Vagina (tissue), 2 donors: ENCODE measurements at regions not wholly inside any gene's neighbourhood (a gene's known extent, or its start where the extent isn't known, plus 50 kb on each side); places are given as distances from the start of the nearest gene placed in this dataset.

ENCODE experiments used
- CTCF ChIP-seq, 3 experiments: fragments of 450-650 bp in 2 of 3; fragments of 200-600 bp in 1 of 3; sonication (generic) in 1 of 3; IDR thresholded peaks; one replicate each; pipeline ENCODE4 v1.5.1; 2017 to 2019; ENCODE audit warnings: antibody characterized with exemption in 3 of 3, mild to moderate bottlenecking in 2 of 3, moderate library complexity in 2 of 3
- POLR2A ChIP-seq, 2 donors: fragments of 450-650 bp; IDR thresholded peaks; one replicate each; pipeline ENCODE4 v1.6.1; 2017; ENCODE audit warnings: antibody characterized with exemption in 2 of 2, mild to moderate bottlenecking in 2 of 2, moderate library complexity in 2 of 2
- POLR2AphosphoS5 ChIP-seq, 2 donors: sonication (generic); formaldehyde crosslinking; IDR thresholded peaks; one replicate each; pipeline ENCODE4 v1.9.0; 2017; ENCODE audit warnings: antibody characterized with exemption in 2 of 2, mild to moderate bottlenecking in 2 of 2, low read depth in 1 of 2; ENCODE audit not compliant: insufficient read depth in 1 of 2

- TF ChIP-seq CTCF (IDR thresholded peaks at IDR 0.05) (no peak), POLR2A (IDR thresholded peaks at IDR 0.05) (no peak), POLR2AphosphoS5 (IDR thresholded peaks at IDR 0.05; ENCODE audit: insufficient read depth in 1 of 2, low read depth in 1 of 2) (no peak)
Observed at GRCh38 chr6:169132352-169132940, 121.2 kb downstream of the THBS2 start.
